ENCODE measurements at regions not wholly inside any gene's neighbourhood (a gene's known extent, or its start where the extent isn't known, plus 50 kb on each side); places are given as distances from the start of the nearest gene placed in this dataset.

- no peak for TF ChIP-seq CTCF (IDR thresholded peaks at IDR 0.05; ENCODE audit: borderline replicate concordance, insufficient read depth, low read depth, low read length)
- H3K4me3 ChIP-seq (ENCODE audit: low read depth, low read length): no peak overlapping the region
These were observed 573.2 kb upstream of the PCDH20 start for GRCh38 chr13:61988810-61989209.

GRCh38 chr13:61975001-61975400 is 559.4 kb upstream of the PCDH20 start:
- H3K4me3 ChIP-seq (ENCODE audit: low read depth, low read length): no peak overlapping the region
- TF ChIP-seq CTCF (IDR thresholded peaks at IDR 0.05; ENCODE audit: borderline replicate concordance, insufficient read depth, low read depth, low read length): no peak

GRCh38 chr13:61965756-61966155 is 550.1 kb upstream of the PCDH20 start:
- TF ChIP-seq CTCF (IDR thresholded peaks at IDR 0.05; ENCODE audit: borderline replicate concordance, insufficient read depth, low read depth, low read length): no peak
- H3K4me3 ChIP-seq (ENCODE audit: low read depth, low read length): no peak overlapping the region

GRCh38 chr13:61960981-61961380 is 545.3 kb upstream of the PCDH20 start:
- TF ChIP-seq CTCF (IDR thresholded peaks at IDR 0.05; ENCODE audit: borderline replicate concordance, insufficient read depth, low read depth, low read length): no peak
- H3K4me3 ChIP-seq (ENCODE audit: low read depth, low read length): no peak overlapping the region

GRCh38 chr13:61954092-61954491 is 538.4 kb upstream of the PCDH20 start:
- no peak overlapping the region for H3K4me3 ChIP-seq (ENCODE audit: low read depth, low read length)
- no peak for TF ChIP-seq CTCF (IDR thresholded peaks at IDR 0.05; ENCODE audit: borderline replicate concordance, insufficient read depth, low read depth, low read length)

GRCh38 chr13:61950828-61951227 is 535.2 kb upstream of the PCDH20 start:
- TF ChIP-seq CTCF (IDR thresholded peaks at IDR 0.05; ENCODE audit: borderline replicate concordance, insufficient read depth, low read depth, low read length): no peak
- H3K4me3 ChIP-seq (ENCODE audit: low read depth, low read length): no peak overlapping the region

- H3K4me3 ChIP-seq (ENCODE audit: low read depth, low read length): no peak overlapping the region
- no peak for TF ChIP-seq CTCF (IDR thresholded peaks at IDR 0.05; ENCODE audit: borderline replicate concordance, insufficient read depth, low read depth, low read length)
These were observed 528.8 kb upstream of the PCDH20 start for GRCh38 chr13:61944329-61944929.
